ENCODE measurements at regions not wholly inside any gene's neighbourhood (a gene's known extent, or its start where the extent isn't known, plus 50 kb on each side); places are given as distances from the start of the nearest gene placed in this dataset.

DNA sequence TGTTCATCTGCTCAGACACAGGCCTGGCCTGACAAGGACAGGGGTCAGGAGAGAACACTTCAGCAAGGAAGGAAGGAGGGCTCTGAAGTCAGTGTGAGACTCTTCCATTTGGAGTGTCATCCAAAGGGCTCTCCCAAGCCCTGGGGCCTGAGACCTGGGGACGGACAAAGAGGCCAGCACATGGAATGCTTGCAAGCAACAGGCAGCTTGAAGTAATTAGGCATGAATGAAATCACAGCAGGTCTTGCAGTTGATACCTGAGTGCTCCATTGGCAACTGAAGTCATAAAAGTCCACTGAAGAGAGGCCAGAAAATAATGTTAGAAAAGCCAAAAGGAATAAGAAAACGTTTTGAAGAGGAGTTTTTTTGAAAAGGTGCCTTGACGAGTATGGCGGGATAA lies 231.7 kb downstream of the VAPA start:
- TF ChIP-seq CTCF (IDR thresholded peaks at IDR 0.05; ENCODE audit: low read depth, low read length, poor library complexity, severe bottlenecking) (no peak), EZH2phosphoT487 (IDR thresholded peaks at IDR 0.05; ENCODE audit: borderline replicate concordance, low read length) (no peak)
